Activated T-cell treated with anti-CD3 and anti-CD28 coated beads, Interleukin-2, amount 50 U/mL, for 72 hours (primary cell): ENCODE measurements at regions not wholly inside any gene's neighbourhood (a gene's known extent, or its start where the extent isn't known, plus 50 kb on each side); places are given as distances from the start of the nearest gene placed in this dataset.
"Not testable (repeated sequence)": the region's sequence is repeated elsewhere in the genome, so short reads cannot be mapped to it uniquely, and the experiment has no call there.

Source experiments
- ATAC-seq, 2 donors: fragments of 150-1000 bp; cut with Tn5 transposase; replicated peaks in 1 of 2; 2 replicates each; pipeline ENCODE4 v1.10.0; 2021; ENCODE audit warnings: moderate library complexity in 2 of 2, mild to moderate bottlenecking in 1 of 2
- DNase-seq, 2 donors: peaks; one replicate each; pipeline ENCODE4 v3.0.0; 2021 to 2022; ENCODE audit warnings: mixed read lengths in 1 of 2
- H3K27ac Mint-ChIP-seq: one replicate; pipeline ENCODE4 v1.8.0; 2022; ENCODE audit warnings: mild to moderate bottlenecking, moderate library complexity, mixed read lengths
- H3K27me3 Mint-ChIP-seq: one replicate; pipeline ENCODE4 v1.8.0; 2022; ENCODE audit warnings: low read depth, mixed read lengths
- H3K36me3 Mint-ChIP-seq, 2 donors: one replicate each; pipeline ENCODE4 v1.8.0; 2022; ENCODE audit warnings: mixed read lengths in 2 of 2, mild to moderate bottlenecking in 1 of 2; ENCODE audit not compliant: insufficient read depth in 2 of 2
- H3K4me1 Mint-ChIP-seq: one replicate; pipeline ENCODE4 v1.8.0; 2022; ENCODE audit warnings: low read depth, mixed read lengths
- H3K4me3 Mint-ChIP-seq, 2 donors: one replicate each; pipeline ENCODE4 v1.8.0; 2022; ENCODE audit warnings: mild to moderate bottlenecking in 2 of 2, mixed read lengths in 2 of 2, moderate library complexity in 2 of 2
- H3K9me3 Mint-ChIP-seq, 2 donors: one replicate each; pipeline ENCODE4 v1.8.0; 2022; ENCODE audit warnings: mixed read lengths in 2 of 2

- Mint-ChIP-seq H3K4me1 (no peaks in the 10 kb centered on the region), H3K36me3 (no peaks in the 10 kb centered on the region), H3K9me3 (peaks cover 3% of the 10 kb centered on the region in 2 donors), H3K27me3 (no peaks in the 10 kb centered on the region), H3K27ac (no peak overlapping the region), H3K4me3 (no peak overlapping the region)
- no peak for ATAC-seq
- DNase-seq = no peak
Observed at GRCh38 chr4:33494150-33494549, 2750.2 kb downstream of the ARAP2 start.

- not testable (repeated sequence) for H3K4me1 Mint-ChIP-seq, H3K27ac Mint-ChIP-seq, H3K4me3 Mint-ChIP-seq, DNase-seq, H3K36me3 Mint-ChIP-seq, ATAC-seq, H3K27me3 Mint-ChIP-seq
- peaks cover 8 to 14% of the 10 kb centered on the region in 2 donors for H3K9me3 Mint-ChIP-seq
Observed at GRCh38 chr4:33501587-33501986, 2742.7 kb downstream of the ARAP2 start.

- no peak for ATAC-seq
- H3K27ac Mint-ChIP-seq = no peak overlapping the region
- no peaks in the 10 kb centered on the region for H3K36me3 Mint-ChIP-seq
- DNase-seq = no peak
- no peak overlapping the region for H3K4me3 Mint-ChIP-seq
- no peaks in the 10 kb centered on the region for H3K4me1 Mint-ChIP-seq
- H3K27me3 Mint-ChIP-seq = no peaks in the 10 kb centered on the region
- peaks cover 8 to 18% of the 10 kb centered on the region in 2 donors for H3K9me3 Mint-ChIP-seq
Observed at GRCh38 chr4:33512397-33512796, 2731.9 kb downstream of the ARAP2 start.

- Mint-ChIP-seq H3K27ac (no peak overlapping the region), H3K9me3 (peaks cover 10 to 11% of the 10 kb centered on the region in 2 donors), H3K4me1 (no peaks in the 10 kb centered on the region), H3K36me3 (peaks cover 0 to 2% of the 10 kb centered on the region in 2 donors), H3K4me3 (no peak overlapping the region), H3K27me3 (no peaks in the 10 kb centered on the region)
- DNase-seq (no peak), ATAC-seq (no peak)
Observed at GRCh38 chr4:33518856-33519255, 2725.5 kb downstream of the ARAP2 start.

- Mint-ChIP-seq H3K27ac (no peak overlapping the region), H3K4me1 (no peaks in the 10 kb centered on the region), H3K36me3 (peaks cover 0 to 2% of the 10 kb centered on the region in 2 donors), H3K9me3 (peaks cover 6 to 7% of the 10 kb centered on the region in 2 donors), H3K27me3 (no peaks in the 10 kb centered on the region), H3K4me3 (no peak overlapping the region)
- DNase-seq (no peak), ATAC-seq (no peak)
Observed at GRCh38 chr4:33532821-33533220, 2711.5 kb downstream of the ARAP2 start.

- Mint-ChIP-seq H3K27me3 (no peaks in the 10 kb centered on the region), H3K4me1 (no peaks in the 10 kb centered on the region), H3K9me3 (peaks cover 5 to 11% of the 10 kb centered on the region in 2 donors), H3K4me3 (no peak overlapping the region), H3K36me3 (peaks cover 0 to 4% of the 10 kb centered on the region in 2 donors), H3K27ac (no peak overlapping the region)
- DNase-seq = no peak
- ATAC-seq = no peak
Observed at GRCh38 chr4:33536898-33537297, 2707.4 kb downstream of the ARAP2 start.

GRCh38 chr4:33537527-33537926 is 2706.8 kb downstream of the ARAP2 start:
- no peak for DNase-seq
- Mint-ChIP-seq H3K36me3 (peaks cover 0 to 4% of the 10 kb centered on the region in 2 donors), H3K4me3 (no peak overlapping the region), H3K4me1 (no peaks in the 10 kb centered on the region), H3K27ac (no peak overlapping the region), H3K9me3 (peaks cover 5 to 13% of the 10 kb centered on the region in 2 donors), H3K27me3 (no peaks in the 10 kb centered on the region)
- ATAC-seq = no peak

- H3K27ac Mint-ChIP-seq = no peak overlapping the region
- DNase-seq (no peak), ATAC-seq (no peak)
- H3K27me3 Mint-ChIP-seq = no peaks in the 10 kb centered on the region
- H3K4me1 Mint-ChIP-seq = no peaks in the 10 kb centered on the region
- H3K36me3 Mint-ChIP-seq = peaks cover 1 to 2% of the 10 kb centered on the region in 2 donors
- no peak overlapping the region for H3K4me3 Mint-ChIP-seq
- peaks cover 3 to 12% of the 10 kb centered on the region in 2 donors for H3K9me3 Mint-ChIP-seq
Observed at GRCh38 chr4:33543941-33544450, 2700.3 kb downstream of the ARAP2 start.

- peaks cover 18 to 22% of the 10 kb centered on the region in 2 donors for H3K9me3 Mint-ChIP-seq
- H3K4me3 Mint-ChIP-seq = no peak overlapping the region
- H3K4me1 Mint-ChIP-seq = no peaks in the 10 kb centered on the region
- ATAC-seq (no peak), DNase-seq (no peak)
- H3K36me3 Mint-ChIP-seq = peaks cover 0 to 1% of the 10 kb centered on the region in 2 donors
- no peaks in the 10 kb centered on the region for H3K27me3 Mint-ChIP-seq
- no peak overlapping the region for H3K27ac Mint-ChIP-seq
Observed at GRCh38 chr4:33551244-33551643, 2693.1 kb downstream of the ARAP2 start.

- no peak for ATAC-seq
- H3K27me3 Mint-ChIP-seq = no peaks in the 10 kb centered on the region
- H3K4me1 Mint-ChIP-seq = no peaks in the 10 kb centered on the region
- no peak for DNase-seq
- H3K4me3 Mint-ChIP-seq = no peak overlapping the region
- H3K9me3 Mint-ChIP-seq = peaks cover 2% of the 10 kb centered on the region in 2 donors
- no peak overlapping the region for H3K27ac Mint-ChIP-seq
- H3K36me3 Mint-ChIP-seq = peaks cover 0 to 3% of the 10 kb centered on the region in 2 donors
Observed at GRCh38 chr4:33561259-33561658, 2683.1 kb downstream of the ARAP2 start.

GRCh38 chr4:33566649-33567048 is 2677.7 kb downstream of the ARAP2 start:
- Mint-ChIP-seq H3K36me3 (no peaks in the 10 kb centered on the region), H3K9me3 (peaks cover 0 to 4% of the 10 kb centered on the region in 2 donors), H3K27ac (no peak overlapping the region), H3K4me3 (no peak overlapping the region), H3K27me3 (no peaks in the 10 kb centered on the region), H3K4me1 (no peaks in the 10 kb centered on the region)
- ATAC-seq (no peak), DNase-seq (no peak)

GRCh38 chr4:33577791-33578190 is 2666.5 kb downstream of the ARAP2 start:
- Mint-ChIP-seq H3K4me1 (no peaks in the 10 kb centered on the region), H3K9me3 (peaks cover 6 to 22% of the 10 kb centered on the region in 2 donors), H3K27me3 (no peaks in the 10 kb centered on the region), H3K4me3 (no peak overlapping the region), H3K27ac (no peak overlapping the region), H3K36me3 (peaks cover 0 to 2% of the 10 kb centered on the region in 2 donors)
- DNase-seq (no peak), ATAC-seq (no peak)

GRCh38 chr4:33579951-33580350 is 2664.4 kb downstream of the ARAP2 start:
- no peak for ATAC-seq
- Mint-ChIP-seq H3K27ac (no peak overlapping the region), H3K27me3 (no peaks in the 10 kb centered on the region), H3K9me3 (peaks cover 3 to 22% of the 10 kb centered on the region in 2 donors), H3K36me3 (peaks cover 0 to 2% of the 10 kb centered on the region in 2 donors), H3K4me3 (no peak overlapping the region), H3K4me1 (no peaks in the 10 kb centered on the region)
- no peak for DNase-seq

- H3K4me3 Mint-ChIP-seq = no peak overlapping the region
- peaks cover 4 to 8% of the 10 kb centered on the region in 2 donors for H3K36me3 Mint-ChIP-seq
- H3K27me3 Mint-ChIP-seq = no peaks in the 10 kb centered on the region
- ATAC-seq (no peak), DNase-seq (no peak)
- H3K9me3 Mint-ChIP-seq = peaks cover 17 to 25% of the 10 kb centered on the region in 2 donors
- no peak overlapping the region for H3K27ac Mint-ChIP-seq
- no peaks in the 10 kb centered on the region for H3K4me1 Mint-ChIP-seq
Observed at GRCh38 chr4:33592701-33593100, 2651.6 kb downstream of the ARAP2 start.
